ENCODE measurements at regions not wholly inside any gene's neighbourhood (a gene's known extent, or its start where the extent isn't known, plus 50 kb on each side); places are given as distances from the start of the nearest gene placed in this dataset.

GRCh38 chr2:83104202-83104601 lies 1354.9 kb downstream of the SUCLG1 start:
- TF ChIP-seq EZH2phosphoT487 (IDR thresholded peaks at IDR 0.05; ENCODE audit: borderline replicate concordance, low read length) (no peak), CTCF (IDR thresholded peaks at IDR 0.05; ENCODE audit: low read depth, low read length, poor library complexity, severe bottlenecking) (no peak)

Measured in DOHH2 (cell line).